ENCODE measurements at regions not wholly inside any gene's neighbourhood (a gene's known extent, or its start where the extent isn't known, plus 50 kb on each side); places are given as distances from the start of the nearest gene placed in this dataset.

GRCh38 chr7:41763626-41764025 is 60.7 kb upstream of the INHBA start:
- no peak for ATAC-seq (ENCODE audit: poor library complexity)
- POLR2A ChIA-PET: no interaction called here

GRCh38 chr7:41762641-41763040 is 59.8 kb upstream of the INHBA start:
- ChIA-PET POLR2A (no interaction called here), CTCF (no interaction called here)
- intact Hi-C loops (cut with DNase I, micrococcal nuclease): no loop called here
- H3K4me3 Mint-ChIP-seq: no peak overlapping the region
- H3K9me3 ChIP-seq (ENCODE audit: control insufficient read depth in 1 of 2, insufficient read depth in 1 of 2, low read length in 2 of 2): peaks cover 0 to 3% of the 10 kb centered on the region in 2 experiments
- no peaks in the 10 kb centered on the region for H3K27me3 ChIP-seq (ENCODE audit: control insufficient read depth in 1 of 2, insufficient read depth in 2 of 2, low read length in 2 of 2)
- H3K27ac ChIP-seq (ENCODE audit: low read depth in 1 of 2, low read length in 2 of 2): no peak overlapping the region
- DNase-seq: no peak
- no peaks in the 10 kb centered on the region for H3K36me3 ChIP-seq (ENCODE audit: insufficient read depth, low read length)
- no peak overlapping the region for H3K27ac Mint-ChIP-seq
- no peaks in the 10 kb centered on the region for H3K4me1 ChIP-seq (ENCODE audit: insufficient read depth, low read length)
- no peak overlapping the region for H3K4me3 ChIP-seq (ENCODE audit: low read length)
- peaks cover 3% of the 10 kb centered on the region for H3K9me3 Mint-ChIP-seq
- H3K4me1 Mint-ChIP-seq (ENCODE audit: low read depth): no peaks in the 10 kb centered on the region
- TF ChIP-seq CTCF (IDR thresholded peaks at IDR 0.05): no peak
- ATAC-seq (ENCODE audit: poor library complexity): no peak
- H3K27me3 Mint-ChIP-seq: no peaks in the 10 kb centered on the region
- no peaks in the 10 kb centered on the region for H3K36me3 Mint-ChIP-seq (ENCODE audit: low read depth)

More at GRCh38 chr7:41763626-41764025, 60.7 kb upstream of the INHBA start:
- Mint-ChIP-seq H3K9me3 (no peaks in the 10 kb centered on the region), H3K4me1 (ENCODE audit: low read depth) (no peaks in the 10 kb centered on the region), H3K27ac (no peak overlapping the region), H3K36me3 (ENCODE audit: low read depth) (no peaks in the 10 kb centered on the region), H3K4me3 (no peak overlapping the region), H3K27me3 (no peaks in the 10 kb centered on the region)
- Histone ChIP-seq H3K4me1 (ENCODE audit: insufficient read depth, low read length) (no peaks in the 10 kb centered on the region), H3K27me3 (ENCODE audit: control insufficient read depth in 1 of 2, insufficient read depth in 2 of 2, low read length in 2 of 2) (no peaks in the 10 kb centered on the region), H3K4me3 (ENCODE audit: low read length) (no peak overlapping the region), H3K36me3 (ENCODE audit: insufficient read depth, low read length) (no peaks in the 10 kb centered on the region), H3K9me3 (ENCODE audit: control insufficient read depth in 1 of 2, insufficient read depth in 1 of 2, low read length in 2 of 2) (no peaks in the 10 kb centered on the region), H3K27ac (ENCODE audit: low read depth in 1 of 2, low read length in 2 of 2) (no peak overlapping the region)
- CTCF ChIA-PET: no interaction called here
- no peak for DNase-seq
- TF ChIP-seq CTCF (IDR thresholded peaks at IDR 0.05): no peak
- intact Hi-C loops (cut with DNase I, micrococcal nuclease): no loop called here

GRCh38 chr7:41760293-41760692 is 57.4 kb upstream of the INHBA start:
- intact Hi-C loops (cut with DNase I, micrococcal nuclease): no loop called here
- no peak overlapping the region for H3K27ac ChIP-seq (ENCODE audit: low read depth in 1 of 2, low read length in 2 of 2)
- no peak for TF ChIP-seq CTCF (IDR thresholded peaks at IDR 0.05)
- no peaks in the 10 kb centered on the region for H3K4me1 Mint-ChIP-seq (ENCODE audit: low read depth)
- no peak for ATAC-seq (ENCODE audit: poor library complexity)
- H3K27me3 Mint-ChIP-seq: no peaks in the 10 kb centered on the region
- H3K36me3 Mint-ChIP-seq (ENCODE audit: low read depth): no peaks in the 10 kb centered on the region
- no peaks in the 10 kb centered on the region for H3K36me3 ChIP-seq (ENCODE audit: insufficient read depth, low read length)
- DNase-seq: no peak
- H3K9me3 Mint-ChIP-seq: peaks cover 9% of the 10 kb centered on the region
- no peaks in the 10 kb centered on the region for H3K4me1 ChIP-seq (ENCODE audit: insufficient read depth, low read length)
- H3K4me3 Mint-ChIP-seq: no peak overlapping the region
- ChIA-PET POLR2A (no interaction called here), CTCF (no interaction called here)
- H3K9me3 ChIP-seq (ENCODE audit: control insufficient read depth in 1 of 2, insufficient read depth in 1 of 2, low read length in 2 of 2): peaks cover 8 to 11% of the 10 kb centered on the region in 2 experiments
- H3K27ac Mint-ChIP-seq: no peak overlapping the region
- H3K4me3 ChIP-seq (ENCODE audit: low read length): no peak overlapping the region
- H3K27me3 ChIP-seq (ENCODE audit: control insufficient read depth in 1 of 2, insufficient read depth in 2 of 2, low read length in 2 of 2): no peaks in the 10 kb centered on the region
